NT2/D1 (cell line): ENCODE measurements at regions not wholly inside any gene's neighbourhood (a gene's known extent, or its start where the extent isn't known, plus 50 kb on each side); places are given as distances from the start of the nearest gene placed in this dataset.

Experiments used
- DNase-seq: peaks from one replicate; pipeline ENCODE4 v3.0.0-alpha.2; 2011; ENCODE audit warnings: low read depth, low spot score
- H3K27me3 ChIP-seq: 2 replicates; pipeline ENCODE4 v1.6.0; 2011; ENCODE audit warnings: mild to moderate bottlenecking; ENCODE audit not compliant: insufficient read length, insufficient read depth
- H3K36me3 ChIP-seq: 2 replicates; pipeline ENCODE4 v1.6.1; 2011; ENCODE audit warnings: mild to moderate bottlenecking, low read length, mixed read lengths; ENCODE audit not compliant: insufficient read depth, insufficient read length
- H3K4me1 ChIP-seq: 2 replicates; pipeline ENCODE4 v1.5.1; 2011; ENCODE audit not compliant: insufficient read depth, insufficient read length
- H3K4me3 ChIP-seq: 2 replicates; pipeline ENCODE4 v1.5.1; 2011; ENCODE audit warnings: low read depth; ENCODE audit not compliant: insufficient read length
- H3K9ac ChIP-seq: 2 replicates; pipeline ENCODE4 v1.6.0; 2011; ENCODE audit warnings: low read depth; ENCODE audit not compliant: insufficient read length
- H3K9me3 ChIP-seq: 2 replicates; pipeline ENCODE4 v1.5.1; 2011; ENCODE audit warnings: mild to moderate bottlenecking, low read length; ENCODE audit not compliant: insufficient read depth
- SUZ12 ChIP-seq: IDR thresholded peaks from 2 replicates; pipeline ENCODE4 v1.6.1; 2011; ENCODE audit not compliant: insufficient read length, insufficient read depth; ENCODE audit errors: extremely low read depth
- YY1 ChIP-seq: IDR thresholded peaks from 2 replicates; pipeline ENCODE4 v1.6.1; 2011; ENCODE audit not compliant: insufficient read length, insufficient read depth
- ZNF274 ChIP-seq: IDR thresholded peaks from 2 replicates; pipeline ENCODE4 v1.6.1; 2011; ENCODE audit warnings: mild to moderate bottlenecking, low read depth, low read length

GRCh38 chr10:70960783-70961570 is 72.6 kb upstream of the PCBD1 start:
- no peaks in the 10 kb centered on the region for H3K4me1 ChIP-seq
- no peaks in the 10 kb centered on the region for H3K9me3 ChIP-seq
- H3K36me3 ChIP-seq: no peaks in the 10 kb centered on the region
- no peak for DNase-seq
- no peak overlapping the region for H3K4me3 ChIP-seq
- H3K27me3 ChIP-seq: peaks cover 26% of the 10 kb centered on the region
- TF ChIP-seq ZNF274 (no peak), YY1 (no peak), SUZ12 (no peak)
- H3K9ac ChIP-seq: no peak overlapping the region

- Histone ChIP-seq H3K36me3 (no peaks in the 10 kb centered on the region), H3K27me3 (peaks cover 36% of the 10 kb centered on the region), H3K9ac (no peak overlapping the region), H3K4me3 (no peak overlapping the region), H3K9me3 (no peaks in the 10 kb centered on the region), H3K4me1 (peaks cover 4% of the 10 kb centered on the region)
- DNase-seq: no peak
- TF ChIP-seq YY1: no peak
- TF ChIP-seq SUZ12: no peak
- no peak for TF ChIP-seq ZNF274
Measured at GRCh38 chr10:70962686-70963085, 74.3 kb upstream of the PCBD1 start.

DNA sequence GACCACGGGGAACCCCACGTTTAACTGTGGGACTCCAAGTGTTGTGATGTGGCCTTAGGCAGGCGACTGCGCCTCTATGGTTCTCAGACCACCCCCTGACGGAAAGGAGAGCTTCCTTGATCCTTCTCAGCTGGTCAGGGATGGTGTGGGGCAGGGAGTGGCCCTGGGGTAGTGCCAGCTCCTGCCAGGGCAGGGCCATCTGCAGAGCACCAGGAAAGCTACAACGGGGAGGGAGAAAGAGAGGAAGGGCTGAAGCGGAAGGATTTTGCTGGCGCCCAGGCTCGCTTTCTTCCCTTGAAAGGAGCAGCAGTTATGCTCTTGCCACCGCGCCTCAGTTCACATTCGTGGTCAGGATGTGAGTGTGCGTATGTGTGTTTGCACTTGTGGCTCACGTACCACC is 74.9 kb upstream of the PCBD1 start:
- no peak overlapping the region for H3K9ac ChIP-seq
- H3K27me3 ChIP-seq: peaks cover 36% of the 10 kb centered on the region
- no peaks in the 10 kb centered on the region for H3K9me3 ChIP-seq
- DNase-seq: no peak
- no peak for TF ChIP-seq ZNF274
- TF ChIP-seq YY1: no peak
- no peak for TF ChIP-seq SUZ12
- peaks cover 8% of the 10 kb centered on the region for H3K4me1 ChIP-seq
- no peak overlapping the region for H3K4me3 ChIP-seq
- H3K36me3 ChIP-seq: no peaks in the 10 kb centered on the region

DNA sequence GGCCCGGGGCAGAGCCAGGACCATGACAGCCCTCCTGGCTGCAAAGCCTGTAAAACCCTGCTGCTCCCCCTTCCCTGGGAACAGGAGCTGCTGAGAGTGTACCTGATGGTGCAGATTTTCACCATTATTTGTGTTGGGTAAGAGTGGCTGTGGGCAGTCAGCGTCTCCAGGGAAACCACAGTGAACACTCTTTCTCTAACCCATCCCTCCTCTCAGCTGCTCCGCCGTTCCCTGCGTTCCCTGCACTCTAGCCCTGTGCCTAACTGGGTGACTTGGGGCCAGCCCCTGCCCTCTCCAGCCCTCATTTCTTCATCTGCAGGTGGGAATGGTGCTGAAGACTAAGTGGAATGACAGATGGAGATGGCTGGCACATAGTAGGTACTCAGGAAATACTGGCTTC is 75.9 kb upstream of the PCBD1 start:
- Histone ChIP-seq H3K36me3 (no peaks in the 10 kb centered on the region), H3K4me1 (peaks cover 8% of the 10 kb centered on the region), H3K9me3 (no peaks in the 10 kb centered on the region), H3K4me3 (no peak overlapping the region), H3K27me3 (peaks cover 36% of the 10 kb centered on the region), H3K9ac (no peak overlapping the region)
- DNase-seq: no peak
- no peak for TF ChIP-seq SUZ12
- TF ChIP-seq ZNF274: no peak
- TF ChIP-seq YY1: no peak

DNA sequence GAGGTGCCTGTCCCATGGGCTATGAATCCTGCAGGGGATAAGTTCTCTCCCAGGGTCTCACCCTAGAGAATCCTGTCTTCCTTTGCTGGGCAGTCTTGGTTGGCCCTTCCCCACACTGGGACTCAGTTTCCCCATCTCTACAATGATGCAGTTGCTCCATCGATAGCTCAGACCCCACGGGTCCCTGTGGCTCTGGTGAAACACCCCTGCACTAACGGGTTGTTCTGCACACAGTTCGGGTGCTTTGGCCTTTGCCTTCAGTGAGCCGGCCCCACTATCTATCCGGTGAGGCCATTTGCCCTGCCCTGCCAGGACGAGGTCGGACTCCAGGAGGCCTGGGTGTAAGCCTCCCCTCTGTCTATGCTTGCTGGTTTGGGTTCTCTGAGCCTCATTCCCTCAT is 76.5 kb upstream of the PCBD1 start:
- no peak for DNase-seq
- no peak overlapping the region for H3K9ac ChIP-seq
- no peak overlapping the region for H3K4me3 ChIP-seq
- H3K4me1 ChIP-seq: peaks cover 8% of the 10 kb centered on the region
- no peaks in the 10 kb centered on the region for H3K9me3 ChIP-seq
- TF ChIP-seq YY1 (no peak), ZNF274 (no peak), SUZ12 (no peak)
- peaks cover 36% of the 10 kb centered on the region for H3K27me3 ChIP-seq
- H3K36me3 ChIP-seq: no peaks in the 10 kb centered on the region

- peaks cover 36% of the 10 kb centered on the region for H3K27me3 ChIP-seq
- no peak for DNase-seq
- H3K4me1 ChIP-seq: peaks cover 8% of the 10 kb centered on the region
- H3K4me3 ChIP-seq: no peak overlapping the region
- TF ChIP-seq ZNF274 (no peak), SUZ12 (no peak)
- no peaks in the 10 kb centered on the region for H3K9me3 ChIP-seq
- no peaks in the 10 kb centered on the region for H3K36me3 ChIP-seq
- no peak overlapping the region for H3K9ac ChIP-seq
Measured at GRCh38 chr10:70965566-70965965, 77.2 kb upstream of the PCBD1 start.

DNA sequence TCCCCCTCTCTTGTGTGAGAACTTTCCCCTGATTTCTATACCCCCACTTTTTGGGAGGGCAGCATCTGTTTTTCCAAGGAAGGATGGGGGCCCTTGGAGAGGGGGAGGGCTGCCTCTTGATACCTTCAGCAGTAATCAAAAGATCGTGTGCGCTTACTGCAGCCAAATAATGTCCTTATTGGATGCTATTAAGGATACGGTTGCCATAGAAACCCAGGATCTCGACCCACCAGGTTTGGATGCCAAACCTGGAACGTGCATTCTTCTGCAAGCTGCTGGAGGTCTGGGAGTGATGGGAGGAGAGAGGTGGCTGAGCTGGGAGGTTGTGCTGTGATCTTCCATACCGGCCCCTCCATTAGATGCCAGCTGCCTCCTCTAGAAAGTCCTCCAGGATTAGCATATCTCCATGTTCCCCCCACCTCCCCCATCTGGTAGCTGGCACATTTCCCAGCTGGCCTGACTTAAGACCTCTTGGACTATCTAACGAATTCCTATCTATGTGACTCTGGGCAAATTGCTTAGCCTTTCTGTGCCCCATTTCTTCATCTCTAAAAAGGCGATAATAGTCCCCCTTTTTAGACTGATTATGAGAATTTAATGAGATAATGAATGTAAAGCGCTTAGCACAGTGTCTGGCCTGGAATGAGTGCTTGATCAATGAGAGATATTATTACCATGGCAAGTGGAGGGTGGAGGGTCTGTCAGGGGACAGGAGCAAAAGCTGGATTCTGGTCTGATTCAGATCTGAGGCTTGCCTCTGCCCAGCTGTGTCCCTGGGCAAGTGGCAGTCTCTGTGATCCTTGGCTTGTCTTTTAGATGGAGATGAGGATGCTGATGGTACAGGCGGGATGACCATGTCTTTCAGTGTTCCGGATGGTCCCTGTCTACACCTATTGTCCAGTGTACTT is 78.5 kb upstream of the PCBD1 start:
- Histone ChIP-seq H3K4me1 (peaks cover 8% of the 10 kb centered on the region), H3K27me3 (peaks cover 30% of the 10 kb centered on the region), H3K36me3 (no peaks in the 10 kb centered on the region), H3K9ac (no peak overlapping the region), H3K9me3 (peaks cover 7% of the 10 kb centered on the region), H3K4me3 (no peak overlapping the region)
- no peak for DNase-seq
- TF ChIP-seq ZNF274 (no peak), YY1 (no peak), SUZ12 (no peak)
